HCT116 (cell line): ENCODE measurements at regions not wholly inside any gene's neighbourhood (a gene's known extent, or its start where the extent isn't known, plus 50 kb on each side); places are given as distances from the start of the nearest gene placed in this dataset.

ENCODE experiments used
- ELF1 ChIP-seq: IDR thresholded peaks from 2 replicates; pipeline ENCODE4 v1.6.1; 2012; ENCODE audit warnings: low read depth, borderline replicate concordance
- SIN3A ChIP-seq: IDR thresholded peaks from 2 replicates; pipeline ENCODE4 v1.6.1; 2012; ENCODE audit warnings: low read depth

- TF ChIP-seq ELF1 = no peak
- no peak for TF ChIP-seq SIN3A
Measured at GRCh38 chr18:47427072-47427471, 175.6 kb upstream of the SKOR2 start.
